NCI-H1436 (cell line): ENCODE measurements at regions not wholly inside any gene's neighbourhood (a gene's known extent, or its start where the extent isn't known, plus 50 kb on each side); places are given as distances from the start of the nearest gene placed in this dataset.
"Not testable (repeated sequence)": the region's sequence is repeated elsewhere in the genome, so short reads cannot be mapped to it uniquely, and the experiment has no call there.

Source experiments
- DNase-seq: peaks from one replicate; lab custom pipeline; 2025; lab: John Stamatoyannopoulos, UW

DNA sequence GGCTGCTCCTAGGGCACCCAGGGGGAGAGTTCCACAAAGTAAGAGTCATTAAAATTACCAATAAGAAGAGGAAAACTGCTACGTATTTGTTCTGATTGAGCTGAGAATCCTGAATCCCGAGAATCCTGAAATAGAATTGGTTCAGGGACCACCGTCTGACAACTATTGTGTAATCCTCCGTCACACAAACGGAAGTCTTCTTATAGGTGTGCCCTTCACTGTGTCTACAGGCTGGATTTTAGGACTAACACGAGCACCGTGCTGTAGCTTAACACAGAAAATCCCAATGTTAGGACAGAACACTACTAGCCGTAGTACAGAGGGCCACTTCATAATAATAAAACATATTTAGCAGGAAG is 50.6 kb upstream of the RNF182 start:
- DNase-seq, result no peak

DNA sequence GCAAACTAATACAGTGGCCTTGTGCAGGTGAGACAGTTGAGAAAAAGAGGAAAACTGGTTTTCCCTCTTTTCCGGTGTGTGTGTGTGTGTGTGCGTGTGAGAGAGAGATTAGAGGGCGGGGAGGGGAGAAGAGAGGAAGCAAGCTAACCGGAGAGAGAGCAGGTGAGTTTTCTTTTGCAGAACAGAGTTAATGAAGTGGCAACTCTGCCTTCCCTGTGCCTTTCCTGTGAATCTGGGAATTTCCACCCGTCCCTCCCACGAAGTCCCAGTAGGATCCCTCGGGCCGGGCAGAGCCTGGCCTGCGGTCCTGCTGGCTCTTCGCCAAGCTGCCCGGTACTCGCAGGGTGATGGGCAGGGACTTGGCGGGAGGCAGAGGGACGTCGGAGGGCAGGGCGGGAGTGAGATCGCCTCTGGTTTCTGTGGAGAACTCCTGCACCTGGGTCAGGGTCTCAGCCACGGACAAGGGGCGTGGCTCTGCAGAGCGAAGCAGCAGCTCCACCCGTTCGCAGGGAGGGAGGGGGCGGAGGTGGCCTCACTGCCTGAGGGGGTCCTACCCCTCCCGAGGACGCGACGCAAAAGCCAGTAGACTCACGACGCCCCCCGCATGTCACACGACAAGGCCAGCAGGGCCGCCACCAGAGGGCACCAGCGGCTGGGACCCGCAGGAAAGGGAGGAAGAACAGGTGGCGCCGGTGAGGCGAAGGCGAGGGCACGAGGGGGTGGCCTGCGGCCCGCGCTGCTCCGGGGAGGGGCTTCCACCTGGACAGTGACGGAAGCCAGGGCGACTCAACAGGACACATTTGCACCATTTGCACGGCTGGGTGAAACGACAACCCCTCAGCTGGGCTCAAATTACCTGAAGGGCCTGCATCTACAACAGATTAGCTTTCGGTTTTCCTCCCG is 51.2 kb upstream of the RNF182 start:
- peak; percentile 78 for DNase-seq

DNA sequence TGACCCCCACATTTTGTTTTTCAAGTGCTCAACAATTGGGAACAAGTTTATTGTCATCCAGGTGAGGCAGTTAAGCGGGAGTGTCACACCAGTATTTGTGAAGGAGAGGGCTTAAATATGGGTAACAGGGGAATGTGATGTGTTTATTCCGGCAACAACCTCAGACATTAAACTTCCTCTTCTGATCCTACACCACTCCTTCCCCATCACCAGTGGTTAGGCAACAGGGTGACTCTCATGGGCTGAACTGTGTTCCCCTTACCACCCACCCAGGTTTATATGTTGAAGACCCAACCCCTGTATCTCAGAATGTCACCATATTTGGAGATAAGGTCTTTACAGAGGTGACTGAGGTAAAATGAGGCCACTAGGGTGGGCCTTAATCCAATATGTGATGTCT is 52.1 kb upstream of the RNF182 start:
- DNase-seq, result no peak

DNA sequence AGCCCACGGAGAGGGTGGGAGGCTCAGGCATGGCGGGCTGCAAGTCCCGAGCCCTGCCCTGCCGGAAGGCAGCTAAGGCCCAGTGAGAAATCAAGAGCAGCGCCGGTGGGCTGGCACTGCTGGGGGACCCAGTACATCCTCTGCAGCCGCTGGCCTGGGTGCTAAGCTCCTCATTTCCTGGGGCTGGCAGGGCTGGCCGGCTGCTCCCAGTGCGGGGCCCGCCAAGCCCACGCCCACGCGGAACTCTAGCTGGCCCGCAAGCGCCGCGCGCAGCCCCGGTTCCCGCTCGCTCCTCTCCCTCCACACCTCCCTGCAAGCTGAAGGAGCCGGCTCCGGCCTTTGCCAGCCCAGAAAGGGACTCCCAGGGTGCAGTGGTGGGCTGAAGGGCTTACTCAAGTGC is 52.7 kb upstream of the RNF182 start:
- DNase-seq, result not testable (repeated sequence)

DNA sequence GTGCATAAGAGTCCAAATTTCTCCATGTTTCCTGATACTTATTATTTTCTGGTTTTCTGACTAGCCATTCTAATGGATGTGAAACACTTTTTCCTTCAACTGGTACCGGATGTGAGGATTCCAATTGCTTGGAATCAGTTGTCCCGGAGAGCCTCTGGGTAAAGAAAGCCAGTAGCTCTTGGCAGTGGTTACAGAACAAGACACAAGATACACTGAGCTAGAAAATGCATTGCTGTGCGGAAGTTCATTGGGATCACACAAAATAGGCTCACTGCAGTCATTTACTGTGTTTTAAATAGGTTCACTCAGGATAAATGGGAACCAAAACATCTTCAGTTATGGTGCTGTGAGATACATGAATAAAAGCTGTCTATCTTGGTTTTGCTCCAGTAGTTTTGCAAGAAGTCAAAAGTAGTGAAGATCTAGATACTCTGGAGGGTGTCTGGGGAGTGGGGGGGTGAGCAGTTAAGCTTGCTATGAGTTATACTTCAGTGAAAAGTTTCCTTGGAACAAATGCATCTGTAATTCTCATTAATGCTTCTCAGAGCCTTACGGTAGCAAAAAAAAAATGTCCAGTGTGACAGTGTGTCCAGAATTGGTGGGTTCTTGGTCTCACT is 54.4 kb upstream of the RNF182 start:
- no peak for DNase-seq

DNA sequence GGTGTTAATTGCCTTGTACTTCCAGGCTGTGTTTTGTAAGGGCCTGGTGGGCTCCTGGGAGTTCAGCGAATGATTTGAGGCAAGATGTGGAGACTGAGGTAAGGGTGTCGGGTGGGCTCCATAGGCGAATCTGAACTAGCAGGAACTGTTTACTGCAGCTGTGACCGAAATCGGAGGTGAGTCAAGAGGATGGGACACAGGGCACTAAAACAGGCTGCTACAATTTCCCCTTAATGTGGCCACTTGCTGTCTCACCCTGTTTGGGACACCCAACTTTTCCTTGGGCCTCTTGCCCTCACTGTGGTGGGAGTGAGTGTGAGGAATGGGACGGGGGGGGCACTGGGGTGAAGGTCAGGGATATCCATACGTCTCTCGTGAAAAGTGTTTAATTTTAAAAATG is 53.9 kb upstream of the MCUR1 start:
- DNase-seq, result no peak

DNA sequence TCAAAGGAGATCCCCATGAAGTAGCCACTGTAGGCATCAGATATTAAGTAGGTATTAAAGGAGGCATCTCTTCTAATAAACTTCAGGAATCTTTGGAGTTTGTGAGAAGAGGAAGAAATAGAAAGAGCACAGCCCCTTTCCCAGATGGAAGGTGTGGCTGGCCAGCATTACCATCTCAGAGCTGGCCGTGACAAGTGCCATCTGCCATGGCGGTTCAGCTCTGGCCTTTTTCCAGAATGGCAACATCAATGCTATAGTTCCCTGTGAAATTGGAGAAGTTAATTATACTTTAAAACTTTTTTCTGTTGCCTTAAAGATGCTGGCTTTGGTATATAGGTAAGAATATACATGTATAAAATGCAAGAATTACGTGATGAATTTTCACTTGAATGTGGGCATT is 51.9 kb upstream of the MCUR1 start:
- no peak for DNase-seq

DNA sequence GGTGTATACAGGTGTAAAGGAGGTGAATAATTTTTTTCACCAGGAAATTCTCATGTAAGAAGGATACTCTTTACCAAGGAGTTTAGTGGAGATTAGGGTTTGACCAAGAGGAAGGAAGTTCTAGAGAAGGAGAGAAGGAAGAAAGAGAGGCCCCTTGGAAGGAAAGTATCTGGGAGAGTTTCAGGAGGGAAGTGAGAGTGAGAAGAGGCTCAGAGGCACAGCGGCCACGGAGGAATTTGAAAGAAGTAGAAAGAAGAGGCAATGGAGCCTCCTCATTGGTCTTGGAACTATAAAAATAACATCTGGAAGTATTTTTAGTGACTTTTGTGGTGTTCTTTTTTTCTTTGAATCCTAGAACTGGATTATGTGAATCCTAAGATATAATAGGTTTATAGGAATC is 50.8 kb upstream of the MCUR1 start:
- DNase-seq, result no peak

DNA sequence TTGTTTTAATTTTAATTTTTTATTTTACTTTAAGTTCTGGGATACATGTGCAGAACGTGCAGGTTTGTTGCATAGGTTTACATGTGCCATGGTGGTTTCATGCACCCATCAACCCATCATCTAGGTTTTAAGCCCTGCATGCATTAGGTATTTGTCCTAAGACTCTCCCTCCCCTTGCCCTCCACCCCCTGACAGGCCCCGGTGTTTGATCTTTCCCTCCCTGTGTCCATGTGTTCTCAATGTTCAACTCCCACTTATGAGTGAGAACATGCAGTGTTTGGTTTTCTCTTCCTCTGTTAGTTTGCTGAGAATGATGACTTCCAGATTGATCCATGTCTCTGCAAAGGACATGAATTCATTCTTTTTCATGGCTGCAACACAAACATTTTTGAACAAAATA is 50.3 kb upstream of the MCUR1 start:
- DNase-seq, result not testable (repeated sequence)
